ENCODE measurements at regions not wholly inside any gene's neighbourhood (a gene's known extent, or its start where the extent isn't known, plus 50 kb on each side); places are given as distances from the start of the nearest gene placed in this dataset.

GRCh38 chr10:2933519-2933918 lies 133.8 kb upstream of the PFKP start:
- TF ChIP-seq POLR2A (IDR thresholded peaks at IDR 0.05) = no peak
- TF ChIP-seq CTCF (IDR thresholded peaks at IDR 0.05) = no peak
